GM21515 (cell line): ENCODE measurements at regions not wholly inside any gene's neighbourhood (a gene's known extent, or its start where the extent isn't known, plus 50 kb on each side); places are given as distances from the start of the nearest gene placed in this dataset.
A peak's percentile ranks its signal among the peaks of the same experiment; 100 is the strongest.
"Not testable (repeated sequence)": the region's sequence is repeated elsewhere in the genome, so short reads cannot be mapped to it uniquely, and the experiment has no call there.

Source experiments
- ATAC-seq: cut with Tn5 transposase; IDR thresholded peaks from one replicate; pipeline ENCODE4 v1.9.1; 2021; ENCODE audit not compliant: unreplicated experiment

DNA sequence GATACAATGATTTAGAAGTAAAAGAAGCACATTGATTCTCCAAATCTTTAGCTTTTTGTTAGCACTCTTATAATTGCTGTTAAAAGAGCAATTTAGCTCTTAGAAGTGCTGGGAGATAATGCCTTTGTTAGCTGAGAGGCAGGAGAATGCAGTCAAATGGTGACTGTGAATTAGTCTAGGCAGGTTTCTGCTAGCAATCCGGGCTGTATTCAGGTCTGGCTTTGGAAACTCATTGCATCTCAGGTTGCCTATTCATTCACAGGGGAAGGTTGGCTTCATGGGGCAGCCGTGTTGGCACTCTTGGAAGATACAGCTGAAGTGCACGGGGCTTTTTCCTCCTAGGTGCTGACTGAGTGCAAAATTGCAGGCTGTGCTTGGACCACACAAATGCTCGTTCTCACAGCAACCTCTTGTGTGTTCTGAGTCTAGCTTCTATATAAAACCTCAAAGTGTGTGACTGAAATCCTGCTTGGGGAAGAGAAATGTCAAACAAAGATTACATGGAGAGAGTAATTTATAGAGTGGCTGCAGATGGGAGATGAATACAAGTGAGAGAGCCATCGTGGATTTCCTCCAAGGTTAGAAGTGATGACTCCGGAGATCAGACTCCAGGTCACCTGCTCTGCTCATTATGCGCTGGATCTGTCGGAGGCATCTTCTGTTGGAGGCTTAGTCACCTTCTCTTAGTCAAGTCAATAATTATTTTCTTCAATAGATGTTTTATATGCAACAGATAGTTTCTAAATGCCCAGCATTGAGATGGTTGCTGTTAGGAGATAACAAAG lies 167.8 kb downstream of the PMAIP1 start:
- no peak for ATAC-seq

DNA sequence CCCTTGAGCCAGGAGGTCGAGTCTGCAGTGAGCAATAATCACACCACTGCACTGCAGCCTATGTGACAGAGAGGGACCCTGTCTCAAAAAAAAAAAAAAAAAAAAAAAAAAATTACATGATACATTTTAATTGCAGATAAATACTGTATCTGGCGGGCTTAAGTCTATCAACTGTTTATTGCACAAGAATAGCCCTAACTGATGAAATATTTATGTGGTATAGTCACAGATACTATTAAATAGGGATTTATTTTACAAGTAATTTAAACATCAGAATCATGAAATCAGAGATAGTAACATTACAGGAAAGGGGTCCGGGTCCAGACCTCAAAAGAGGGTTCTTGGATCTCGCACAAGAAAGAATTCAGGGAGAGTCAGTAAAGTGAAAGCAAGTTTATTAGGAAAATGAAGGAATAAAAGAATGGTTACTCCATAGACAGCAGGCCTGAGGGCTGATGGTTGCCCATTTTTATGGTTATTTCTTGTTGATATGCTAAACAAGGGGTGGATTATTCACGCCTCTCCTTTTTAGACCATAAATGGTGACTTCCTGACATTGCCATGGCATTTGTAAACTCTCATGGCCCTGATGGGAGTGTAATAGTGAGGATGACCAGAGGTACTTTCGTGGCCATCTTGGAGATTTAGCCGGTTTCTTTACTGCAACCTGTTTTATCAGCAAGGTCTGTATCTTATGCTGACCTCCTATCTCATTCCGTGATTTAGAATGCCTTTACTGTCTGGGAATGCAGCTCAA lies 166.6 kb downstream of the PMAIP1 start:
- ATAC-seq: no peak

DNA sequence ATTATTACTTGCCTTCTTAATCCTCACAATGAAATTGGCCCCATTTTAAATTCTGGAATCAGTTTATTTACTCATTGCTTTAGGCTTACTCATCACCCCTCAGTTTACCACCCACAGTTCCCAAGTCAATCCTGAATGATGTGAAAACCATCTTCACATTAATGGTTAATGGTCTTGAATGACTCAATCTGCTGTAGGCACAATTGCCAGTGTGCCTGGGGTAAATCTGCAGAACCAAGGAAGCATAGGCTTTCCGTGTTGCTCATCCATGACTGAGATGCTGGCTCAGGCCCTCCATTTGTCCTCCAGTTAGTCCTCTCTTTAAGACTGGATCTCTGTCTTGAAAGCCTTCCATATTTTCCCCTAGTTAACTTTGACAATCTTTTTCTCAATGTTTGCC lies 164.5 kb downstream of the PMAIP1 start:
- no peak for ATAC-seq

DNA sequence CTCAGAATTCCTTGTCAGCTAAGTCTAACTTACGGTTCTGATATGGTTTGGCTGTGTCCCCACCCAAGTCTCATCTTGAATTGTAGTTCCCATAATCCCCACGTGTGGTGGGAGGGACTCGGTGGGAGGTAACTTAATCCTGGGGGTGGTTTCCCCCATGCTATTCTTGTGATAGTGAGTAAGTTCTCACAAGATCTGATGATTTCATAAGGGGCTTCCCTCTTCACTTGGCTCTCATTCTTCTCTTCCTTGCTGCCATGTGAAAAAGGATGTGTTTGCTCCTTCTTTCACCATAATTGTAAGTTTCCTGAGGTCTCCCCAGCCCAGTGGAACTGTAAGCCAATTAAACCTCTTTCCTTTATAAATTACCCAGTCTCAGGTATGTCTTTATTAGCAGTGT lies 163.0 kb downstream of the PMAIP1 start:
- not testable (repeated sequence) for ATAC-seq

DNA sequence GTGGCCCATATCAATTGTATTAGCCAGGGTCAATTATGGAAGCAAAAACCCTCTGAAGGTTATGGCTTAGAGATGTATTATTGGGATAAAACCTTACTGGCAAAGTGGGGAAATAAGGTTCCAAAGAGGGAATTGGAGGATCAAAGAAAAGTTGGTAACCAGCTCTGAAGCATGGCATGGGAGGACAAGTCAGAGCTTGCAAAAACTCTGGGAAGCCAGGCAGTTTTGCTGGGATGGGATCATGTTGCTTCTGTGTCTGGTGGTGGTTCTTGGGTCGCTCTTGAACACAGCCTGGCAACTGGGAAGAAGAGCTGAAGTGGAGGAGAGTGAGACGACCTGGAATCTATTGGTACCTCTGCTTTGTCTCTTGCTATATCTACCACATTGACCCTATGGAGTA lies 162.6 kb downstream of the PMAIP1 start:
- no peak for ATAC-seq

DNA sequence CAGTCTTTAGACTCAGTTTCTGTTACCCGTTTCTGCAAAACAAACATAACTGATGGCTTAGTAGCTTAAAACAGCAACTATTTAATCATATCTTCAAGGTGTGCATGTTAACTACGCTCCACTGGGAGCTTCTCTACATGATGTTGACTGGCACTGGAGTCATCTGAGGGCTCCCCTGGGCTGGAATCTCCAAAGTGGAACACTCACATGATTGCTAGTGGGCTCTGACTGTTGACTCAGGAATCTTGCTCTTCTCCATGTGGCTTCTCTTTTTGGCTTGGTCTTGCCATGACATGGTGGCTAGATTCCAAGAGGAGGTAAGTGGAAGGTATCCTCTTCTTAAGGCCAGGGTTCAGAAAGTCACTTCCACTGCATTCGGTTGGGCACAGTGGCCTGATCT lies 160.8 kb downstream of the PMAIP1 start:
- no peak for ATAC-seq

DNA sequence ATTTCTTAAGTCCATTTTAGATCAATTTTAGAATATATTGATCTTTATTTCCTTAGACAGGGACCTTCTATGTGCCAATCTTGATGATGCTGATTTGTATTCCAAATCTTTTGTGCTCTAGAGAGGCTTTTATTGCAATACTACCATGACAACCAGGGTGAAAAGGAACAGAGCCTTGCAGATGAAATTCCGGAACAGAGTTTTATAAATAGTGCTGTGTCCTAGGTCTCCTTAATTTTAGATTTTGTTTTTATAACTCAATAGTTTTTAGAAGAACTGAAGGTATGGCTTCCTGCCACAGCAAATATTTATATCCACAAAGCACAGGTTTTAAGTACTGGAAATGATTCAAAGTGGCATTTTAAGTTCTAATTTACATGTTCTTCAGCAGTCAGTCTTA lies 160.2 kb downstream of the PMAIP1 start:
- no peak for ATAC-seq

DNA sequence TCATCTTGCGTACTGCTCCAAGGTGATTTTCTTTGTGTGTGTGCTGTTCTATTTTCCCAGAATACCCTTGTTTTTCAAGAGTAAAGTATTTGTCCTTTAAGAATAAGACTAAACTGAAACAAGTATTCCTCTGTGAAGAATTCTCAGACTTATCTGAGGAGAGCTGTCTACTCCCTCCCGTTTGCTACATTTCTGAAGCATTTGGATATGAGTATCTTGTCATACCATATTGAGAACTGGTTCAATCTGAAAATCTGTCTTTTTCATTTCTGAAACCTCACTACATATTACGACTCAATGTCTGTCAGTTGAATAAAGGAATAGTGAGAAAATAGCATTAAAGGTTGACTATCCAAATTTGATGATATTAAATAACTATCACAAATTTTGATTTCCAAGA lies 159.4 kb downstream of the PMAIP1 start:
- ATAC-seq: no peak

DNA sequence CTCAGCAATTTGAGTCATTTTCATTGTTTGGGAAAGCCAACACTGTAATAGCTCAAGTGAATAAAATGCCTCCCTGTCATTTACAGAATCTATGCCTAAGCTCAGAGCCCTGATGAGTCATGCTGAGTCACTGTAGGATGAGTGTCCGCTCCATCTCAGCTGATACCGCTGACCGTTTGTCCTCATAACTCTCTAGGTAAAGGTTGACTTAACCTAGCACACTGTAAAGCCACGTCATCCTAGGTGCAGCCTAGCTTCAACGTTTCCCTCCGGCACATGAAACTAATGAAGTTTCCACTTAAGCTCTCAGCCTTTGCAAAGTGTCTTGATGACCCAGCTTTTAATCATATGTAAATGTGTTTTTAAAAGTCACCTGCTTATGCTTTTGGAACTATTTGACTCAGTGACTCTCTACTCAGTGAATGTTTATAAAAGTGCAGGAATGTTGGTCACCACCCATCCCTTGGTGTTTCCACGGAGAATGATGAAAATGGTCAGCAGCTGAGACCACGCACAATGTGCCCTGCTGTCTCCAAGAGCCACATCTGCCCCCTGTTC lies 154.0 kb downstream of the PMAIP1 start:
- peak; percentile 50 for ATAC-seq

DNA sequence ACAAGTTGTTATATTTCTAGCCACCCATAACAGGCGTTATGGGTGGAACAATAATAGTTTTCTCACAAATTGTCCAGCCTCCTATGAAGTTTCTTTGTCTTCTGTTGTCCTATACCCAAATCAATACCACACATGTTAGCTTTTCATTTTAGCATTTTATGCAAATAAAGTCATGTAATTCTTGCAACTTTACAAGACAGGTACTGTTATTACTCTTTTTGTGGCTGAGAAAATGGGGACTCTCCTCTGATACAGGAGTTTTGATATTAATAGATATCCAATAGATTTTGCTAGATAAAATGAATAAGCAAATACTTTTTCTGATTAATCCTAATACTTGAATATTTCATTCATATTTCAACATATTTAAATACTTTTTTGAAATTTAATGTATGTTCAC lies 151.0 kb downstream of the PMAIP1 start:
- no peak for ATAC-seq

DNA sequence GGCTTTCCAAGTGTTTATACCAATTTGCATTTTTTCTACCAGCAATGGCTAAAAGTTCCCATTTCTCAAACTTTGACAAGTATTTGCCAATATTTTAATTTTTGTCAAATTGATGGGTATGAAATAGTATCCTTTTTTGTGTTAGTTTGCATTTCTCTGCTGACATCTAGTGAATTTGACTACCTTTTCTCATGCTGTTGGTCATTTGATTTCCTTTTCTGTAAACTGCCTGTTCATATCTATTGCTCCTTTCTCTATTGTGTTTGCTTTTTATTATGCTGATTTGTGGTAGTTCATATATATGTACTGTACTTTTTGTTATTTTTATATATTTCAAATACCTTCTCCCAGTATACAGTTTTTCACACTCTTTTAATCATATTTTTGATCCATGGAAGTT lies 149.4 kb downstream of the PMAIP1 start:
- no peak for ATAC-seq

DNA sequence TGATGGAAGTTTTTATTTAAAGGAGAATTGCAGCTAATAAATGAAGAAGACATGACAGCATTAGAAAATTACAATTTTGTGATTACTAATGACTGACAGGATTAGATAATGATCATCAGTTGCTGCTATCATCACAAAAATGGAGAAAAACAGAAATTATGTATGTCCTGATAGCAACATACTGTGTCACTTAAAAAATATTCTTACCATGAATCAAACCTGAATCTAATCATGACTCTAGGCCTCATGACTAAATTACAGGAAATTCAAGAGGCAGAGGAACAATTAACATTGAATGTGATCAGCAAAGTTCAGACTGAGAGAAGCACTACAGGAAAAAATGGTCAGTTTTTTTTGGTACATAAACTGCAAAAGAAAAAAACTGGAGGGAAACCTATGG lies 147.8 kb downstream of the PMAIP1 start:
- ATAC-seq: no peak

DNA sequence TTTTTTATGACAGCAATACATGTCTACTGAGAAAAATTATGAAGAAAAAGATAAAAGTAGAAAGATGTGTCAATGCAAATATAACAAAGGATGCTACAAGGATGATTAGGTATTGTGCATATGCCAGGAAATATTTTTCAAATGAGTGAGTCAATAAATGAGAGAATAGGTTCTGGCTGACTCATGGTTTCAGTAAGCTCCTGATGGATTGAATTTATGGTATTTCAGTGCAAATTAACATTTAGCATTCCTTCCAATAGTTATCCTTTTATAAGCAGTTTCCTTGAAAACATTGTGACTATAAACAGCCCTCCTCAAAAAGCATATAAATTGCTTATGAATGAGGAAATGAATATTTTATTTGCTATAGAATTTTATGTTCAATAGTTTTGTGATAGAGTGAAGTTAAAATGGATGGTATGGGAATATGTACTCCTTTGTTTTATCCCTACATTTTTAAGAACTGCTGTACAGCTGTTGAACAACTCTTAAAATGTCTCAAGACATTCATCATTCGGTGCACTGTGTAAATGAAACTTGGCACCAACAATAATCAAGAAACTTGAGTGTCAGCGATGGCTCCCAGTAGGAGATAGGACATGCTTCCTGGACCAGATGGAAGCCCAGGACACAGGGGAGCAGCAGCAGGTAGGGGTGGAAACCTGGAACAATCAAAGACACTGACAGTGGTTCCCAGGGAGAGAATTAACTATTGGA lies 144.7 kb downstream of the PMAIP1 start:
- ATAC-seq: no peak

DNA sequence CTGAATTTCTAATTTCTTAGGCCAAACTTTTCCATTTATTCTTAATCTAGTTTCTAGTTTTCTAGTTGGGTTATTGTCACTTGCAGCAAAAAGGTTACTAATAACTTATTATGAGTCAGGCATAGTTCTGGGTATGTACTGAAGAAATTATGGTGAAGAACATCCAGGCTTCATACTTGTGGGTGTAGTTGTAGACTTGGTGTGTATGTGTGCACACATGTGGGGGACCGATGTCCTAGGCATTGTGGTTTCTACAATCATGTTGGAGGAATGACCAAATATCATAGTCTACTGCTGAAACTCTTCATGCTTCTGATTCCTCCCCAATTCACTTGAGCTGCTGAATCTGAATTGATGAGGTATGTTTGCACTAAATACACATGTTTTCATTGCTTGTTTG lies 141.2 kb downstream of the PMAIP1 start:
- no peak for ATAC-seq

DNA sequence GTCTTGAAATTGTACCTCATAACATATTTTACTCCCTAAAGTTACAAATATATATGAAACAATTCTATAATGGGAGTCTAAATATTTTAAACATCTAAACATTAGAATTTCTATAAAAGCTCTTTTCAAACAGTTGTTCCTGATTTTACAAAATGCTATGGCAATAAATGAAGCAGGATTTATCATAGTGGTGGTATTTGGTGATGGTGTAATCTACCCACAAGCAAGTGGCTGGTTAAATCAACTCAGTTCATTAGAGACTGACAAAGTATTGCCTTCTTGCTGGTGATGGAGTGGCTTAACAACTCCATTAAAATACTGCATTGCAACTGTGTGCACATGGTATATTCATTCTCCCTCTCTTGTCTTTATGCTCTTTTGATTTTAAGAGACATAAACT lies 138.9 kb downstream of the PMAIP1 start:
- no peak for ATAC-seq

DNA sequence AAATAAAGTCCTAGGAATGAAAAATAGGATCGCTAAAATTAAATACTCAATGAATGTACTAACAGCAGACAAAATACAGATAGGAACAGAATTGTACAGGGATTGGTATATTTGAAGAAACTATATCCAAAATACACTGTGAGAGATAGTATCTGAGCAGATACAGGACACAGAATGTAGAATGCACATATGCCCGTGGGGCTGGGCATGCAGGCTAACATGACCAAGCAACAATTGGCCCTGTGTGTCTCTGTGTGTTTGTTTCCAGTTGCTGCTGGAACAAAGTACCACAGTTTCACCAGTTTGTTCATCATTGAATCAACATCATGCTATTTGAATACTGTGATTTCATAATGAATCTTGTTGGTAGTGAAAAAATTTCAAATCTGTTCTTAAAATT lies 127.6 kb downstream of the PMAIP1 start:
- no peak for ATAC-seq

DNA sequence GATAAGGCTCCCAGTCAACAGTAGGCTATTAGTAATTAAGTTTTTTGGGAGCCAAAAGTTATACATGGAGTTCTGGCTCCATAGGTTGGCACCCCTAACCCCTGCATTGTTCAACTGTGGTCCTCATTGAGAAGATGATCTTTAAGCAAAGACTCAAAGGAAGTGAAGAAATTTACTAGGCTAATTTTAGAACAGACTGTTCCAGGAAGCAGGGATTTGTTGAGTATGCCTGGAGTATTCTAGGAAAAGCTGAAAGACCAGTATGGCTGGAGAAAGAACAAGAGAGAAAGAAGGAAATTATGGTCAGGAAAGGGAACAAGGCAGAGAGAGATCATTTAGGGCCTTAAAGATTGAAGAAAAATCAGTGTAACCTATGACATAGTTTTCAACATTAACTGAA lies 125.1 kb downstream of the PMAIP1 start:
- ATAC-seq: no peak

DNA sequence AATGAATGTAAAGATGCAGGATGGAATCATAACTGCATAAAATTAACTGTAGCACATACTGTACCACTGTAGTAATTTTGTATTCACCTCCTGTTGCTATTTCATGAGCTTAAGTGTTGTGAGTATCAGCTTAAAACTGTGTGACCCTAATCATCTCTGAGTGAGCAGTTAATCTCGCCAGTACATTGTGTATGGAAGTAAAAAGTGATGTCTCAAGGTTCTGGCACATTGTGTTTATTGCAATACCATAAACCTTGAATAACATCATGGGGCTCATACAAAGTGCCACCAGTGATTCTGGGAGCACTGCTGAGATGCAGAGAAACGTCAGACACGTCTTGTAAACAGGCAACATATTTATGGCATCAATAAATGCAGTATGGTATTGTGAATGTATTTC lies 124.5 kb downstream of the PMAIP1 start:
- no peak for ATAC-seq

DNA sequence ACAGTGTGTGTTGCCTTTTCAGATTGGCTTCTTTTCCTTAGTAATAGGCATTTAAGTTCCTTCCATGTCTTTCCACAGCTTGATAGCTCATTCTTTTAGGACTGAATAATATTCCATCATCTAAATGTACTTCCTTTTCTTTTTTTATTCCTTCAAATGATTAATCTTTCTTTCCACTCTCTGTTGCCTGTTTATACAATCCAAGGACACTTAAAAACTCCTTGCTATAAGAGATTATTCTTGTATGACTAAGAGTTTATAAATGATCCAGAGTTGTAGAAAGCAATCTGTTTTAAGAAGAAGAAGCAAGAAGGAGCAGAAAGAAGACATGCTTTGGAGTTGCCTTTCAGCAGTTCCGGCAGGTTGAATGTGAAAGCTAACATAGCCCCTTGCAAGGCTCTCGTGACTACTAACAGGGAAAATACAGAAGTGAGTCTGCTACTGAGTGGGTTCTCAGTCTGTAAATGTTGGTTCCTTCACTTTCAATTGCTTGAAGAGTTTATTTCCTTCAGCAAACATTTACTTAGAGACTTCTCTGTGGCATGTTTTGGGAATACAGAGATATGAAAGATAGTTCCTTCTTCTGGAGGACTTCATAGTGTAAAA lies 123.0 kb downstream of the PMAIP1 start:
- no peak for ATAC-seq

DNA sequence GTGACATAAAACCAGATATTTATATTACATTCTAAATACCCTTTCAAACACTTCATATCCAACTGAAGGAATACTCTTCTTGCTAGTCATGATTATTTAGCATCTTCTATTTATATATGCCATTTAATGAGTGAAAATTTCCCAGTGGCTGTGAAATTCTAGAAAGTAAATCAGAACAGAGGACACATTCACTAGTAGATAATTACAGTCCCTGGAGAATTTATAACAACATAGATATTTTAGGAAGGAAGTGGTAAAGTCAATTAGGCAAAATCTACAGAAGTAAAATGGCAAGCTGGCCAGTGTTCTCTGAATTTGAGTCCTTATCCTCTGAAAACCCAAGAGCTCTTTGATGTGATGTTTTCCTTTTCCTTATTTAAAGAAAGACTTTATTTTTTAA lies 121.8 kb downstream of the PMAIP1 start:
- no peak for ATAC-seq
